ENCODE measurements at regions not wholly inside any gene's neighbourhood (a gene's known extent, or its start where the extent isn't known, plus 50 kb on each side); places are given as distances from the start of the nearest gene placed in this dataset.
"Not testable (repeated sequence)": the region's sequence is repeated elsewhere in the genome, so short reads cannot be mapped to it uniquely, and the experiment has no call there.

GRCh38 chr14:53401646-53402045, 248.5 kb upstream of the DDHD1 start:
- DNase-seq (ENCODE audit: low read depth in 2 of 2) = no peak

DNA sequence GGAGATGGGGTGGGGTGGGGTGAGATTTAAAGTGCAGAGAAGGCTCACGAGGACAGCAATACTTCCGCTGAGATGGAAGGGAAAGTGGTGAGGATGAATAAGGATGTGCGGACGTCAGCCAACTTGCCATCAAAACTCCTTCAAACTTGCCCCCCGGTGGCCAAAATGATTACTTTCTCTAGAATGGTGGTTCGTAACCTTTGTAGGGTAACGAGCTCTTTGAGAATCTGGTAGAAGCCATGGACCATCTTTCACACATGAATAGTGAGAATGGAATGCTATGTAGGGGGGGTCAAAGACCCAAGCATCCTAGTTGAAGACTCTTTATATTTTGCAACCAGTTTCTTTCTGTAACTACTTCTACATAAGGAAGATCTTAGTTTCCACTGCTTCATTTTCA, 245.9 kb upstream of the DDHD1 start:
- DNase-seq (ENCODE audit: low read depth in 2 of 2) = no peak

- DNase-seq (ENCODE audit: low read depth in 2 of 2) = no peak
Observed at GRCh38 chr14:53398616-53399015, 245.5 kb upstream of the DDHD1 start.

DNA sequence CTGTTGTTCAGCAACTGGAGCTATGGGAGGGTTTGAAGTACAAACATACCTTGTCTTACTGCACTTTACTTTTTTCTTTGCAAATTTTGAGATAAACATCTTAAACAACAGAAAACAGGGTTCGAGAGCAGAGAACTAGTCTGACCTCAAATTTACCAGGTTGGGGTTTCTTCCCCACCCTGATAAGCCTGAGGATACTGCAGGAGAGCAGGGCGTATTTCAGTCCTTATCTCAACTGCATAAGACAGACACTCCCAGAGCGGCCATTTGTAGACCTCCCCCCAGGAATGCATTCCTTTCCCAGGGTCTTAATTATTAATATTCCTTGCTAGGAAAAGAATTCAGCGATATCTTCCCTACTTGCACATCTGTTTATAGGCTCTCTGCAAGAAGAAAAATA, 242.1 kb upstream of the DDHD1 start:
- not testable (repeated sequence) for DNase-seq (ENCODE audit: low read depth in 2 of 2)

GRCh38 chr14:53391631-53392285, 238.6 kb upstream of the DDHD1 start:
- no peak for DNase-seq (ENCODE audit: low read depth in 2 of 2)

DNA sequence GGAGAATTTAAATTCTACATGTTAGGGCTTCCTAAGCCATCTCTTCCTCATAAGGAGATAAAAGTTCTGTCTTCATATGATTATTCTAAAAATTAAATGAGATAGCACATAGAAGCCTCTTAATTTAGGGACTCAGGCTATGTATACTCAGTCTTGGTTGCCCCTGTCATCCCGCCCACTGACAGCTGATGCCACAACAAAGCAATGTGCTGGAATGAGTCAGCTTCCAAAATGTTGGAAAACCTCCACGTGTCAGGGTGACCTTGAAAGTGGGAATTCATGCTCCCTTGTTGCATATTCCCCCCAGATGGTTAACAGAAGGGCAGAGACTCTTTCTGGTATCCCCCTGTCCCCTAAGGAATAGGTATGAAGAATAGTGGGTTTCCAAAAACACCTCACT, 238.0 kb upstream of the DDHD1 start:
- DNase-seq (ENCODE audit: low read depth in 2 of 2) = no peak

GRCh38 chr14:53390008-53390407, 236.9 kb upstream of the DDHD1 start:
- no peak for DNase-seq (ENCODE audit: low read depth in 2 of 2)

GRCh38 chr14:53389202-53389601, 236.1 kb upstream of the DDHD1 start:
- DNase-seq (ENCODE audit: low read depth in 2 of 2) = no peak

- no peak for DNase-seq (ENCODE audit: low read depth in 2 of 2)
Observed at GRCh38 chr14:53386362-53386761, 233.2 kb upstream of the DDHD1 start.

GRCh38 chr14:53384536-53384935, 231.4 kb upstream of the DDHD1 start:
- DNase-seq (ENCODE audit: low read depth in 2 of 2) = no peak

GRCh38 chr14:53384073-53384472, 230.9 kb upstream of the DDHD1 start:
- DNase-seq (ENCODE audit: low read depth in 2 of 2) = no peak

DNA sequence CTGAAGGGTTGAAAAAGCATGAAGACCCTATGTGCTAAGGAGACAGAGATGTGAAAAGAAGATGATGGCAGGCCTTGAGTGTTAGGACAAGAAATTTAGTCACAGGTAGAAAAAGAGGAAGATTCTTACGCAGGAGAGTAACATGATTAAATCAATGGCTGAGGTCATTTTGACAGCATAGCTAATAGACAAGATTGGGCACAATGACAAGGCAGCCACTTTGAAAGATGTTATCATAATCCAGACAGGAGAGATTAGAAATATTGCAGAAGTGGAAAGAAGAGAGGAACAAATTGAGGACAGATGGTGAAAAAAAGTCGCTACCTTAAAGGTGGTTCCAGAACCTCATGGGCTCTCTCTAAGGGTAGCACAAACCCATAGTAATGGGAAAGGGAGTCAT, 228.8 kb upstream of the DDHD1 start:
- no peak for DNase-seq (ENCODE audit: low read depth in 2 of 2)

- no peak for DNase-seq (ENCODE audit: low read depth in 2 of 2)
Observed at GRCh38 chr14:53380867-53381225, 227.7 kb upstream of the DDHD1 start.

- DNase-seq (ENCODE audit: low read depth in 2 of 2) = no peak
Observed at GRCh38 chr14:53380052-53380866, 227.1 kb upstream of the DDHD1 start.

- no peak for DNase-seq (ENCODE audit: low read depth in 2 of 2)
Observed at GRCh38 chr14:53378142-53378541, 225.0 kb upstream of the DDHD1 start.

DNA sequence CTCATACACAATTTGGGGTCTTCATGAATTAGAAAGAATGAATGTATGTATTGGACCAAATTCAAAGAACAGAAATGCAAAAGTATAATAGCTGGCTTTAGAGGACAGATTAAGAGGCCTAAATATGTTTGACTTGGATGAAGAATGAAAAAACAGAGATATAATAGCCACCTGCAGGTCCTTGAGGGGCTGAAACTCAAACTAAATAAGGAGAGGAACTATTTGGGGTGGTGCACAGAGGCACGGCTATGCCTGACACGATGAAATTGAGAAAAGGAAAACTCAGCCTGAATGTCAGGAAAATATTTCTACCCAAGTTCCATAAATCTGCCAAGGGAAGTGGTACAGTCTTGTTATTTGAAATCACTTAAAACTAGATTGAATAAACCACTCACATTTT, 222.9 kb upstream of the DDHD1 start:
- DNase-seq (ENCODE audit: low read depth in 2 of 2) = no peak

- DNase-seq (ENCODE audit: low read depth in 2 of 2) = no peak
Observed at GRCh38 chr14:53375599-53375998, 222.5 kb upstream of the DDHD1 start.

GRCh38 chr14:53368711-53369201, 215.6 kb upstream of the DDHD1 start:
- DNase-seq (ENCODE audit: low read depth in 2 of 2) = no peak

DNA sequence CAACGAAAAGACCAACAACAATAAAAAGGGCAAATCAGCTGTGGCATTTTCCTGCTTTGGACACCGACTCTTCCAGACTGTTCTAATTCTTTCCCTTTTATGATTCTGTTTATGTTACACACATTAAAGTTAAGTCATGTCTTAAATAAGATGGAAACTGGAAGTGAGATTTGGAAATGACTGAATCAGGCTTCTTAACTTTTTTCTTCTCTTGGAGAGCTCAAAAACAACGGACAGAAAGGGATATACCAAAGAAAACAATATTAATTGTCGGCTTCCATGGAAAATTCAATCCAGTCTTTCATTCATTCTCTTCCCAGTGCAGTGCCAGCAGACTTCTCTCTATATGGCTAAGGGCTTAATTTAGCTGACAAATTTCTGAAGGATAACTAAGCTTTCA, 214.9 kb upstream of the DDHD1 start:
- no peak for DNase-seq (ENCODE audit: low read depth in 2 of 2)

GRCh38 chr14:53367644-53368026, 214.5 kb upstream of the DDHD1 start:
- DNase-seq (ENCODE audit: low read depth in 2 of 2) = no peak

- no peak for DNase-seq (ENCODE audit: low read depth in 2 of 2)
Observed at GRCh38 chr14:53365486-53366130, 212.5 kb upstream of the DDHD1 start.

DNA sequence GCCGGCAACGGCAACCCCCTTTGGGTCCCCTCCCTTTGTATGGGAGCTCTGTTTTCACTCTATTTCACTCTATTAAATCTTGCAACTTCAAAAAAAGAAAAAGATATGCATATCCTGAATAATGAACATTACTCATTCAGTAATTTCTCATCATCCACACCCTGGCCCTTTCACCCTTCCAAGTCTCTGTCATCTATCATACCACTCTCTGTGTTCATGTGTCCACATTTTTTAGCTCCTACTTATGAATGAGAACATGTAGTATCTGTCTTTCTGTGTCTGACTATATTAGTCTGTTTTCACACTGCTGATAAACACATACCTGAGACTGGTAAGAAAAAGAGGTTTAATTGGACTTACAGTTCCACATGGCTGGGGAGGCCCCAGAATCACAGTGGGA, 209.8 kb upstream of the DDHD1 start:
- DNase-seq (ENCODE audit: low read depth in 2 of 2) = not testable (repeated sequence)

- DNase-seq (ENCODE audit: low read depth in 2 of 2) = no peak
Observed at GRCh38 chr14:53360829-53361228, 207.7 kb upstream of the DDHD1 start.

All from stimulated activated CD4-positive, alpha-beta T cell treated with anti-CD3 and anti-CD28 coated beads, Interleukin-1b, Interleukin-23, amount 100 ng/mL, for 4 hours (primary cell).